22Rv1 (cell line): ENCODE measurements at regions not wholly inside any gene's neighbourhood (a gene's known extent, or its start where the extent isn't known, plus 50 kb on each side); places are given as distances from the start of the nearest gene placed in this dataset.

ENCODE experiments used
- H3K27ac ChIP-seq: fragments of 450-650 bp; 2 replicates; pipeline ENCODE4 v1.5.1; 2017
- ZFX ChIP-seq: fragments of 450-650 bp; IDR thresholded peaks from 2 replicates; pipeline ENCODE4 v1.6.1; 2017; ENCODE audit warnings: antibody characterized with exemption, borderline replicate concordance
- TF ChIP-seq, protein P1 (sequence below): fragments of 450-650 bp; IDR thresholded peaks from 2 replicates; pipeline ENCODE4 v1.5.1; 2017; ENCODE audit warnings: mild to moderate bottlenecking

DNA sequence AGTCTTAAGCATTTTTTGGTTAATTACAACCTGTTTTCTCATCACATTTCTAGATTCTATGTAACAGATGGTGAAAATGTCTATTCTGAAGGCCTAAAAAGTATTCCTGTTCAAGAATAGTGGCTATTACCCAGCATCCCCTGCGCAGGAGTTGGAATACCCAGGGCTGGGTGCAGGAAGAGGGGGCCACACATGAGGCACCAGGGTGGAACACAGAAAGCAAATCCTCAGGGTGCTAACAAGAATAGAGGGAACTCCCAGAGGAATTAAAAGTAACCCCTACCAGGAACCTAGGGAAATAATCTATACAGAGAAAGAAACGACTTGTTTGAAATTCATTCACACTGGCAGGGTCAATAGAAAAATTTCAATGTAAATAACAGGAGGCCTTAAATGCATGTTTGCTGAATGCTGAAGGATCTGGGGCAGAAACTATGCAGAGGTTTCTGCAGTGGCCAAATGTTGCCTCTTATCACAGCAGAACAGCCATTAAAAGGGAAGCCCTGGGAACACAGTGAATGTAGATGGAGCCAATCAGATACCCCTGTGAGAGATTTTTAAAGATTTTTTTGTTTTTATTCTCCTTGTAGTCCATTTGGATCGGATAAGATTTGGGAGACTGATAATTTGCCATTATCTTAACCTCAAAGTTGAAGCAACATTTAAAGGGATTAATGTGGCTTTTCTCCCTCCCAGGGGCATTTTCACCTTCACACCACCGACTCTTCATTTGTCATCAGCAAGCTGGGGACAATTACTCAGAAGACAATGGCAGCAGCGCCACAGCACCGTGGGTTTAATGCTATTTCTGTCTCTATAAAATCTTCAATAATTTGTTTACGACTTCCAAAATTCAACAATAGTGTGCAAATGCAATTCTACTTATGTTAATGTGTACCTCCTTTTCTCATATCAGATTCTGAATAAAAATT lies 196.0 kb upstream of the PSMD7 start:
- no peak overlapping the region for H3K27ac ChIP-seq
- TF ChIP-seq, protein P1, sequence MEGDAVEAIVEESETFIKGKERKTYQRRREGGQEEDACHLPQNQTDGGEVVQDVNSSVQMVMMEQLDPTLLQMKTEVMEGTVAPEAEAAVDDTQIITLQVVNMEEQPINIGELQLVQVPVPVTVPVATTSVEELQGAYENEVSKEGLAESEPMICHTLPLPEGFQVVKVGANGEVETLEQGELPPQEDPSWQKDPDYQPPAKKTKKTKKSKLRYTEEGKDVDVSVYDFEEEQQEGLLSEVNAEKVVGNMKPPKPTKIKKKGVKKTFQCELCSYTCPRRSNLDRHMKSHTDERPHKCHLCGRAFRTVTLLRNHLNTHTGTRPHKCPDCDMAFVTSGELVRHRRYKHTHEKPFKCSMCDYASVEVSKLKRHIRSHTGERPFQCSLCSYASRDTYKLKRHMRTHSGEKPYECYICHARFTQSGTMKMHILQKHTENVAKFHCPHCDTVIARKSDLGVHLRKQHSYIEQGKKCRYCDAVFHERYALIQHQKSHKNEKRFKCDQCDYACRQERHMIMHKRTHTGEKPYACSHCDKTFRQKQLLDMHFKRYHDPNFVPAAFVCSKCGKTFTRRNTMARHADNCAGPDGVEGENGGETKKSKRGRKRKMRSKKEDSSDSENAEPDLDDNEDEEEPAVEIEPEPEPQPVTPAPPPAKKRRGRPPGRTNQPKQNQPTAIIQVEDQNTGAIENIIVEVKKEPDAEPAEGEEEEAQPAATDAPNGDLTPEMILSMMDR = no peak
- TF ChIP-seq ZFX = no peak

DNA sequence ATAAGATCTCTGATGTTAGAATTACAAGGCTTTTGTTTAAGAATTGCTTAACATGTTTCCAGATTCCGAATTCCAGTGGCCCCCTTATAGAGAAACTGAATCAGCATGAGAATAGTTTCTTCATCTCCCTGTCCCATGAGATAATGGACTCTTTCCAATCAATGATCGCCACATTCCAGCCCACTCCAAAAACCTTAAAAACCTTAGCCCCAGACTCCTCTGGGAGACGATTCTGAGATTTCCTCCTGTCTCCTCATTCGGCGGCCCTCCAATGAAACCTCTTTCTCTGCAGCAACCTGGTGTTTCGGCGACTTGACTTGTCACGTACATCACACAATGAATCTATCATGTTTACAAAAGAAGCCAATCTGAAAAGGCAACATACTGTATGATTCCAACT lies 197.1 kb upstream of the PSMD7 start:
- TF ChIP-seq, protein P1 = no peak
- no peak for TF ChIP-seq ZFX
- H3K27ac ChIP-seq = no peak overlapping the region

DNA sequence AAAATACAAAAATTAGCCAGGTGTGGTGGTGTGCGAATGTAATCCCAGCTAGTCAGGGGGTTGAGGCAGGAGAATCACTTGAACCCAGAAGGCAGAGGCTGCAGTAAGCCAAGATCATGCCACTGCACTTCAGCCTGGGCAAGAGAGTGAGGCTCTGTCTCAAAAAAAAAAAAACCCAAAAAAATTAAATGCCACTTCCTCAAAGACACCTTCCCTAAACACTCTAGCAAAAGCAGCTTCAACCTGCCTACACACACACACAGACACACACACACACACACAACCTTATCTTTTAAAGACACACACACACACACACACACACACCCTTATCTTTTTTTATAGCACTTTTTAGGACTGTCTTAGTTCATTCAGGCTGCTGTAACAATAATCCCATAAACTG lies 201.7 kb upstream of the PSMD7 start:
- H3K27ac ChIP-seq = no peak overlapping the region
- no peak for TF ChIP-seq ZFX
- TF ChIP-seq, protein P1 = no peak

DNA sequence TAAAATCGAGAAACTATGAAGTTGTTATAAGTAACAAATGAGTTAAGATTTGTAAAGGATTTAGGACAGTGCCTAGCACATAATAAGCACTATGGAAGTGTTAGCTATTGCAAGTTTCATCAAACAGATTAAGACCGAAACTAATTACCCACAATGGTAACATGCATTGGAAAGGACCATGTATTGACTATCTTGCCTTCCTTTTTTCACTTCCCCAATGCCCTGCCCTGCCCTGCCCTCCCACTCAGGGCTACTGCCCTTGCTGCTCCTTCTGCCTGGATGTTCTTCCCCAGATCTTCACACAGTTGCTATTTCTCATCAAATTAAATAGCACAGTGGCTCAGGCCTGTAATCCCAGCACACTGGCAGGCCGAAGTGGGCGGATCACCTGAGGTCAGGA lies 202.1 kb upstream of the PSMD7 start:
- H3K27ac ChIP-seq = no peak overlapping the region
- TF ChIP-seq, protein P1 = no peak

DNA sequence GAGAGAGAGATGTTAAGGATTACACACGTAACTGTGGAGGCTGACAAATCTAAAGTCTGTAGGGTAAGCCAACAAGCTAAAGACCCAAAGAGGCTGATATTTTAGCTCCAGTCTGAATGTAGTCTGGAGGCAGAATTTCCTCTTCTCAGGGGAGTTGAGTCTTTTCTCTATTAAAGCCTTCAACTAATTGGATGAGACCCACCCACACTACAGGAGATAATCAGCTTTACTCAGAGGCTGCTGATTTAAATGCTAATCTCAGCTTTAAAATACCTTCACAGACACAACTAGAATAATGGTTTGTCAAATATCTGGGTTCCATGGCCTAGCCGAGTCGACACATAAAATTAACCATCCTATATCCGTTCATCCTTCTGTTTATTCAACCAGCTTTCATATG lies 204.3 kb upstream of the PSMD7 start:
- no peak overlapping the region for H3K27ac ChIP-seq
- TF ChIP-seq ZFX = no peak
- TF ChIP-seq, protein P1 = no peak

DNA sequence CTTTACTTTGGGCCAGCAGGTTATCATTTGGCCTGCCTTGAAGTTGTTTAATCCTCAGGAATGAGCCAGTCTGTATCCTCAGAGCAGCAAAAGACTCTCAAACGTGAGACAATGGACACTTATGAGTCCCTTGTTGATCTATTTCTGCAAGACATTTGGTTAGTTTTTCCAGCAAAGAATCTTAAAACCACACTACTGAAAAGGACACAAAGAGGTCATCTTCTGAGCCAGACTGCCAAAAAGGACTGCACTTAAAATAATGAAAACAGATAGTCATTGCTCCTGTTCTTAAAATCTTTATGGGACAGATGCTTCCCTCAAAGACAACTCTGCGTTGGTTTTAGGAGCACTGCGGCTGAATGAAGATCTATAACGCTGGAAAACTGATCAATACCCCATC lies 205.7 kb upstream of the PSMD7 start:
- H3K27ac ChIP-seq = no peak overlapping the region
- TF ChIP-seq ZFX = no peak
- TF ChIP-seq, protein P1 = no peak

DNA sequence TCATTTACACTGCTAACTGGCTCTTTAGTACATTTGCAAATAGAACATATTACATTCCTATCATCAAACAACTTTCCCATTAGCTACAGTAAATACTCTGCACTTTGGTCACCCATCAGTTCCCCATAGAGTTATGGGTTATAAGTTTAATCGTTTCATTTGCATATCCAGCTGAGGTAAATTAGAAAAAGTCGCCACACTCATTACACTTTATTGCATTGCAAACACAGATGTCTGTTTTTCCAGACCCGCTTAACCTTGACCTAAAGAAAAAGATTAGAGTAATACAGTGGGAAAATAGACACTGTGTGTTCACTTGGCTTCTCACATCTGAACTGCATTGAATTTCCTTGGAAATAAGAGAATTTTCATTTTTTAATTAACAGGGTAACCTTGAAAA lies 213.1 kb upstream of the PSMD7 start:
- TF ChIP-seq, protein P1 = no peak
- no peak for TF ChIP-seq ZFX
- no peak overlapping the region for H3K27ac ChIP-seq
